GM12891 (cell line): ENCODE measurements at regions not wholly inside any gene's neighbourhood (a gene's known extent, or its start where the extent isn't known, plus 50 kb on each side); places are given as distances from the start of the nearest gene placed in this dataset.

ENCODE experiments used
- PAX5 ChIP-seq: IDR thresholded peaks from 2 replicates; pipeline ENCODE4 v1.6.1; 2011; ENCODE audit warnings: low read length, moderate library complexity, mild to moderate bottlenecking; ENCODE audit not compliant: insufficient read depth, severe bottlenecking
- POLR2A ChIP-seq: IDR thresholded peaks from 2 replicates; pipeline ENCODE4 v1.6.1; 2011; ENCODE audit warnings: low read depth, low read length, control low read depth
- POLR2AphosphoS5 ChIP-seq: IDR thresholded peaks from 2 replicates; pipeline ENCODE4 v1.6.1; 2011; ENCODE audit warnings: low read depth, low read length, control low read depth
- SPI1 ChIP-seq: IDR thresholded peaks from 2 replicates; pipeline ENCODE4 v1.6.1; 2011; ENCODE audit warnings: low read depth, low read length, control low read depth
- TAF1 ChIP-seq: IDR thresholded peaks from 2 replicates; pipeline ENCODE4 v1.6.1; 2011; ENCODE audit warnings: low read depth, low read length, control low read depth

DNA sequence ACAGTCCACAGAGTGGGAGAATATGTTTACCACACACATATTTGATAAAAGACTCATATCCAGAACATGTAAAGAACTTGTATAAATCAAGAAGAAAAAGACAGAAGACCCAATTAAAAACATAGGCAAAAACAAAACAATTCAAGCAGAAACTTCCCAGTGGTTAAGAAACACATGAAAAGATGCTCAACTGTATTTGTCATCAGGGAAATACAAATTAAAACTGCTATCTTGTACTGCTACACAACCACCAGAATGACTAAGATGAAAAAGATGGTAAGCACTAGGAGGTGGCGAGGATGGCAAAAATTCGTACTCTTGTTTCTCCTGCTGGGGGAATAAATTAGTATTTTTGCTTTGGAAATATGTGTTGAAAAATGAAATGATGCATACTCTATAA lies 192.3 kb upstream of the C11orf87 start:
- TF ChIP-seq POLR2AphosphoS5 (no peak), POLR2A (no peak), TAF1 (no peak), SPI1 (no peak), PAX5 (no peak)
